K562 (cell line): ENCODE measurements at regions not wholly inside any gene's neighbourhood (a gene's known extent, or its start where the extent isn't known, plus 50 kb on each side); places are given as distances from the start of the nearest gene placed in this dataset.
A peak's percentile ranks its signal among the peaks of the same experiment; 100 is the strongest.

Experiments
- MBD1 ChIP-seq: fragments of 250-450 bp; sonication (Bioruptor Pico); IDR thresholded peaks from 2 replicates; pipeline ENCODE4 v1.8.0; 2022; ENCODE audit warnings: inconsistent platforms
- MEIS2 ChIP-seq: fragments of 450-650 bp; IDR thresholded peaks from 2 replicates; pipeline ENCODE4 v1.6.1; 2014; ENCODE audit warnings: mild to moderate bottlenecking; ENCODE audit not compliant: partially characterized antibody
- PREB ChIP-seq: sonication (generic); formaldehyde crosslinking; IDR thresholded peaks from 2 replicates; pipeline ENCODE4 v1.8.1; 2023; ENCODE audit warnings: mild to moderate bottlenecking, missing genetic modification reagents
- RBBP5 ChIP-seq: fragments of 200-600 bp; sonication (generic); IDR thresholded peaks from 2 replicates; pipeline ENCODE4 v1.6.1; 2012; ENCODE audit warnings: borderline replicate concordance, mild to moderate bottlenecking, low read length, control low read depth, inconsistent platforms; ENCODE audit not compliant: insufficient read depth, poor library complexity, severe bottlenecking
- REST ChIP-seq, 2 experiments: fragments of 450-650 bp; formaldehyde crosslinking in 1 of 2; IDR thresholded peaks; 2 replicates each; pipeline versions ENCODE4 v1.4.0 to v1.6.1; 2014 to 2020; ENCODE audit warnings: mild to moderate bottlenecking in 2 of 2, borderline replicate concordance in 1 of 2, low read depth in 1 of 2
- TGIF2 ChIP-seq: sonication (generic); formaldehyde crosslinking; IDR thresholded peaks from 2 replicates; pipeline ENCODE4 v1.8.1; 2022; ENCODE audit warnings: mild to moderate bottlenecking, missing genetic modification reagents, moderate library complexity
- ZBTB33 ChIP-seq: sonication (generic); formaldehyde crosslinking; IDR thresholded peaks from 2 replicates; pipeline ENCODE4 v1.8.1; 2023; ENCODE audit warnings: mild to moderate bottlenecking, missing genetic modification reagents
- ZNF592 ChIP-seq: fragments of 450-650 bp; IDR thresholded peaks from 2 replicates; pipeline ENCODE4 v1.6.1; 2017; ENCODE audit warnings: antibody characterized with exemption, mild to moderate bottlenecking
- ZNF79 ChIP-seq: fragments of 250-450 bp; sonication (Bioruptor Pico); IDR thresholded peaks from 2 replicates; pipeline ENCODE4 v1.4.0; 2020; ENCODE audit warnings: low read depth, mild to moderate bottlenecking, moderate library complexity

- TF ChIP-seq RBBP5 = no peak
- TF ChIP-seq REST (IDR thresholded peaks at IDR 0.05; ENCODE audit: borderline replicate concordance) = peak; percentile 69
- TF ChIP-seq REST (CRISPR knock-in tag; IDR thresholded peaks at IDR 0.05; ENCODE audit: low read depth) = no peak
- TF ChIP-seq TGIF2 (CRISPR knock-in tag) = no peak
- TF ChIP-seq ZNF79 (CRISPR knock-in tag) = no peak
- TF ChIP-seq MEIS2 = no peak
- TF ChIP-seq MBD1 (CRISPR knock-in tag) = no peak
- TF ChIP-seq ZNF592 = 0 out of 2 replicates have a peak, but pooled peaks have one; percentile 17
- TF ChIP-seq ZBTB33 (CRISPR knock-in tag) = peak; percentile 71; the same call in 1 of the 2 replicates
- no peak for TF ChIP-seq PREB (CRISPR knock-in tag)
Observed at GRCh38 chr2:42921147-42921520, 128.8 kb upstream of the HAAO start (continued).
